IMR-90 (cell line): ENCODE measurements at regions not wholly inside any gene's neighbourhood (a gene's known extent, or its start where the extent isn't known, plus 50 kb on each side); places are given as distances from the start of the nearest gene placed in this dataset.

Experiments used
- CEBPB ChIP-seq: IDR thresholded peaks from 2 replicates; pipeline ENCODE4 v1.6.1; 2012; ENCODE audit warnings: low read depth, low read length, improper control_type of control experiment
- FOS ChIP-seq: fragments of 150-350 bp; IDR thresholded peaks from 2 replicates; pipeline ENCODE4 v1.6.1; 2016; ENCODE audit warnings: low read depth, low read length
- POLR2A ChIP-seq: IDR thresholded peaks from 2 replicates; pipeline ENCODE4 v1.6.1; 2012; ENCODE audit warnings: mild to moderate bottlenecking, low read depth, low read length
- RAD21 ChIP-seq: IDR thresholded peaks from 2 replicates; pipeline ENCODE4 v1.6.1; 2012; ENCODE audit warnings: low read length, improper control_type of control experiment
- RFX5 ChIP-seq: IDR thresholded peaks from 2 replicates; pipeline ENCODE4 v1.8.0; 2012; ENCODE audit warnings: low read depth, mild to moderate bottlenecking, low read length, moderate library complexity
- TF ChIP-seq, protein P1 (sequence below): conservative IDR thresholded peaks from 2 replicates; pipeline ENCODE4 v1.5.1; 2012; ENCODE audit warnings: mild to moderate bottlenecking, low read depth, low read length, improper control_type of control experiment
- TF ChIP-seq, protein P2 (sequence below): fragments of 150-350 bp; IDR thresholded peaks from 2 replicates; pipeline ENCODE4 v1.6.1; 2017; ENCODE audit warnings: mild to moderate bottlenecking, antibody characterized with exemption, low read length, low read depth
- TF ChIP-seq, protein P3 (sequence below): fragments of 150-350 bp; IDR thresholded peaks from 2 replicates; pipeline ENCODE4 v1.6.1; 2016; ENCODE audit warnings: low read depth, mild to moderate bottlenecking, low read length, moderate library complexity, borderline replicate concordance

DNA sequence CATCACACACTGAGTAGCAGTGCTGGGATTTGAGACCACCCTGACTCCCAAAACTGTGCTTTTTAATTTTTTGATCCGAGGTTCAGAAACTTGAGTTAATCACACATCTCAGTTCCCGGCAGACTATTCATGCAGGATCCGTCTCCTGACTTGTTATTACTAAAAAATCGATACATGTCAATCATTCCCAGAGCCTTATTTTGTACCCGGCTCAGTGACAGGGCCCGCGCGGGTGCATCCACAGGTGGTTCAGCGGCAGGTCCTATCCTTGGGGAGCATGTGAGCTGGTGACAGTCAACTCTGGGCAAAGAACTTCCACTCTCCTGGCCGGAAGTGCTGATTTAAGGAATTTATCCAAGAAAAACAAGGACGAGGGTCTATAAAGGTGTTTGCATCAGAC, 95.9 kb upstream of the MVB12B start:
- TF ChIP-seq RFX5 (no peak), CEBPB (no peak), POLR2A (no peak), FOS (no peak), RAD21 (no peak)
- TF ChIP-seq, protein P1, sequence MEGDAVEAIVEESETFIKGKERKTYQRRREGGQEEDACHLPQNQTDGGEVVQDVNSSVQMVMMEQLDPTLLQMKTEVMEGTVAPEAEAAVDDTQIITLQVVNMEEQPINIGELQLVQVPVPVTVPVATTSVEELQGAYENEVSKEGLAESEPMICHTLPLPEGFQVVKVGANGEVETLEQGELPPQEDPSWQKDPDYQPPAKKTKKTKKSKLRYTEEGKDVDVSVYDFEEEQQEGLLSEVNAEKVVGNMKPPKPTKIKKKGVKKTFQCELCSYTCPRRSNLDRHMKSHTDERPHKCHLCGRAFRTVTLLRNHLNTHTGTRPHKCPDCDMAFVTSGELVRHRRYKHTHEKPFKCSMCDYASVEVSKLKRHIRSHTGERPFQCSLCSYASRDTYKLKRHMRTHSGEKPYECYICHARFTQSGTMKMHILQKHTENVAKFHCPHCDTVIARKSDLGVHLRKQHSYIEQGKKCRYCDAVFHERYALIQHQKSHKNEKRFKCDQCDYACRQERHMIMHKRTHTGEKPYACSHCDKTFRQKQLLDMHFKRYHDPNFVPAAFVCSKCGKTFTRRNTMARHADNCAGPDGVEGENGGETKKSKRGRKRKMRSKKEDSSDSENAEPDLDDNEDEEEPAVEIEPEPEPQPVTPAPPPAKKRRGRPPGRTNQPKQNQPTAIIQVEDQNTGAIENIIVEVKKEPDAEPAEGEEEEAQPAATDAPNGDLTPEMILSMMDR, result no peak
- TF ChIP-seq, protein P2, sequence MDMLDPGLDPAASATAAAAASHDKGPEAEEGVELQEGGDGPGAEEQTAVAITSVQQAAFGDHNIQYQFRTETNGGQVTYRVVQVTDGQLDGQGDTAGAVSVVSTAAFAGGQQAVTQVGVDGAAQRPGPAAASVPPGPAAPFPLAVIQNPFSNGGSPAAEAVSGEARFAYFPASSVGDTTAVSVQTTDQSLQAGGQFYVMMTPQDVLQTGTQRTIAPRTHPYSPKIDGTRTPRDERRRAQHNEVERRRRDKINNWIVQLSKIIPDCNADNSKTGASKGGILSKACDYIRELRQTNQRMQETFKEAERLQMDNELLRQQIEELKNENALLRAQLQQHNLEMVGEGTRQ, result no peak
- TF ChIP-seq, protein P3, sequence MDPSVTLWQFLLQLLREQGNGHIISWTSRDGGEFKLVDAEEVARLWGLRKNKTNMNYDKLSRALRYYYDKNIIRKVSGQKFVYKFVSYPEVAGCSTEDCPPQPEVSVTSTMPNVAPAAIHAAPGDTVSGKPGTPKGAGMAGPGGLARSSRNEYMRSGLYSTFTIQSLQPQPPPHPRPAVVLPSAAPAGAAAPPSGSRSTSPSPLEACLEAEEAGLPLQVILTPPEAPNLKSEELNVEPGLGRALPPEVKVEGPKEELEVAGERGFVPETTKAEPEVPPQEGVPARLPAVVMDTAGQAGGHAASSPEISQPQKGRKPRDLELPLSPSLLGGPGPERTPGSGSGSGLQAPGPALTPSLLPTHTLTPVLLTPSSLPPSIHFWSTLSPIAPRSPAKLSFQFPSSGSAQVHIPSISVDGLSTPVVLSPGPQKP, result no peak
